Fibroblast of upper back skin (primary cell): ENCODE measurements at regions not wholly inside any gene's neighbourhood (a gene's known extent, or its start where the extent isn't known, plus 50 kb on each side); places are given as distances from the start of the nearest gene placed in this dataset.
"Not testable (repeated sequence)": the region's sequence is repeated elsewhere in the genome, so short reads cannot be mapped to it uniquely, and the experiment has no call there.

Experiments used
- DNase-seq: peaks from one replicate; pipeline ENCODE4 v3.0.0-alpha.2; 2013

DNA sequence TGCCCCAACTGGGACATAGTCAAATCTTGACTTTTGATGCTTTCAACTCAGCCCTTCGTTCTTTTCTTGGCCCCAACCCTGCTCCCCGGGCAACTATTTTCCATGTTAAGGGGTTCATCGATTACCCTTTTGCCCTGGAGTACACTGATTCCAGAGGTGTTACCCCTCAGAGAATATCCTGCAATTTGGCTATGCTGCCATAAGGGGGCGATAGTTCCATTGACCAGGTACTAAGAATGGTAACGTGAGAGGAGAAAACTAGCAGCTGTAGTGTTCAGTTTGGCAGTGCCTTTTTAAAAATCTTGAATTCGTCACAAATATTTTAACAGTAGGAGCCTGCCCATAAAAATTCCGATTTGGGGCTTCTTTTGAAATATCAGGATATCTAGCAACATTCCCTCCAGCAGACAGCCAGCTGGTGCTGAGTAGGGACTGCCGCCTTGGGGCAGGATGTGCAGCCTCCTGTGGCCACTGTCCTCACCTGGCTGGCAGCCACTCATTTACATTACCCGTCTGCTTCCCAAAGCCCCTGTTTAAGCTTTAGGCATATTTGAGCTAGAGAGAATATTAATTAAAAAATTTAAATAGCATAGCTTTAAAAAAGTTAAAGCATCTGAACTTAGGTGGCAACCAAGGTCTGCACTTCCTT, 146.3 kb upstream of the SKOR2 start:
- DNase-seq, result no peak

DNA sequence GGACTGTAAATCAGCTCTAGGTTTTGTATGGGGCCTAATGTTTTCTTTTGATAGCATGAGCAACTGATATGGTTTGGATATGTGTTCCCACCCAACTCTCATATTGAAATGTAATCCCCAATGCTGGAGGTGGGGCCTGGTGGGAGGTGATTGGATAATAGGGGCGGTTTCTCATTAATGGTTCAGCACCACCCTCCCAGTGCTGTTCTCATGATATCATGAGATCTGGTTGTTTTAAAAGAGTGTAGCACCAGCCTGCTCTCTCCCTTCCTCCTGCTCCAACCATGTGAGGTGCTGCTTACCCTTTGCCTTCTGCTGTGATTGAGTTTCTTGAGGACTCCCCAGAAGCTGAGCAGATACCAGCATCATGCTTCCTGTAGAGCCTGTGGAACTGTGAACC, 140.2 kb upstream of the SKOR2 start:
- DNase-seq, result no peak

DNA sequence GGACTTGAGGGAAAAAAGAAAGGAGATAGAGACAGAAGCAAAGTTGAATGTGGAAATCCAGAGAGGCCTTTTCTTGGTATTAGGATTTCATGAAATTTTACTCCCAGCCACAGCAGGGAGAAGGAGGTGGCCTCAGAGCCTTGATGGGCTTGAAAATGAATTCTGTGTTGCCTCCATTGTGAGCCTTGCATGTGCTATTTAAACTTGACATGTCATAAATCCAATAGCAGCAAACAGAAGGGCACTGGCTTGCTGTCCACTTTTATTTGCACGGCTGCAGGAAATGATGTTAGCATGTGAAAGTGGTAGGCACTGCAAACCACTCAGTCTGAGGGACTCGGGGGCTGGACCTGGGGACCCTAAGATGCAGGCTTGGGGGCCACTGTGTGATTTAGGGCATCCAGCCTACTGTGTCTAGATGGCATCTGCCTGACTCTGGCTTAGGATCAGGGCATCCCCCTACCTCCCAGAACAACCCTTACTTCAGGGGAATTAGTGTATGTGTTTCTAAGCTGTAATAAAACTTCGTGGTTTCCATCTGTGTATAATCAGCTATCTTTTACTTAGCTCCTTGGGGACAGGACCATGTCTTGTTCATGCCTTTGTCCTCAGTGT, 139.1 kb upstream of the SKOR2 start:
- no peak for DNase-seq

DNA sequence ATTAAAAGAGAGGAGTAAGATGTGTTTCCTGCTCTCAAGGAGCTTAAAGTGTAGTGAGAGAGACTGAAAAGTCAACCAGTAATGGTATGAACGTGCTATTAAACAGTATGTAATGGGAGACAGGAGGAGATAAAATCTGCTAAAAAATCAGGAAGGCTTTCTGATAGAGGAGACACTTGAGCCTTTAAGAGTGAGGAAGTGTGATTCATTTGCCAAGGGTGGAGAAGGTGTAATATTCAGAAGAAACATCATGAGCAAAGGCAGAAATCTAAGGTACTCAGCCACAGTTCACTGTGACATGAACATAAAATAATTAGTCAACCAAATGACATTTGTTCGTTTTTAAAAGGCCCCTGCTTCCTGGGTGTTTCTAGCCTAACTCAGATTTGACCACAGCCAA, 137.8 kb upstream of the SKOR2 start:
- DNase-seq, result no peak

DNA sequence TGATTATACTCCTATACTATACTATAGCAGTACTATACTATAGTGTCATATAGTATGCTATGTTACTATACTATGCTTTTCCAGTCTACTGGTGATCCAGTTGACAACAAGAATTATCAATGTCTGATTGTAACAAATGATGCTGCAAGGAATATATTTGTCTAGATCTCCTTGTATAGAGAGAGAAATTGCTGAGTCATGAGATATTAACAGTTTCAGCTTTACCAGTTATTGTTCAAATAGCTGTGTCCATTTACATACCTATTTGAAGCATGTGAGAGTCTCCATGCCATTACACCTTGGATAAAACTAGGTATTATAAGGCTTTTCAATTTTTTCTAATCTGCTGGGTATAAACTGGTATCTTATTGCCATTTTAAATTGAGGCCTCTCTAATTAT, 136.4 kb upstream of the SKOR2 start:
- no peak for DNase-seq

DNA sequence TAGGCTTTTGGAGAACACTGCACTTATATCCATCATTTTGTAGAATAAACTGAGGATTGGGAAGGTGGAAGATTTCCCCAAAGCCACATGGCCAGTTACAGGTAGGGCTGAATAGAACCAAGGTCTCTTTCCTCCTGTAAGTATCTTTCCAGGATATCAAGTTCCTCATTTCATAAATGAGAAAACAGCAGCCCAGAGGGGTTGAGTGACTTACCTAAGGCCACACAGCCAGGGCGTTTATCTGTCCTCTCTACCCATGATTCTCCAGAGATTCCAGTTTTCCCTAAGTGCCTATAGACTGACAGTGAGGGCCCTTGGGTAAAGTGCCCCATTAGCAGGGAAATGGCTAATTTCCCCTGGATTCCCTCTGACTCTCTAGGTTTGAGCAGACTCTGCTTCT, 132.3 kb upstream of the SKOR2 start:
- DNase-seq, result no peak

DNA sequence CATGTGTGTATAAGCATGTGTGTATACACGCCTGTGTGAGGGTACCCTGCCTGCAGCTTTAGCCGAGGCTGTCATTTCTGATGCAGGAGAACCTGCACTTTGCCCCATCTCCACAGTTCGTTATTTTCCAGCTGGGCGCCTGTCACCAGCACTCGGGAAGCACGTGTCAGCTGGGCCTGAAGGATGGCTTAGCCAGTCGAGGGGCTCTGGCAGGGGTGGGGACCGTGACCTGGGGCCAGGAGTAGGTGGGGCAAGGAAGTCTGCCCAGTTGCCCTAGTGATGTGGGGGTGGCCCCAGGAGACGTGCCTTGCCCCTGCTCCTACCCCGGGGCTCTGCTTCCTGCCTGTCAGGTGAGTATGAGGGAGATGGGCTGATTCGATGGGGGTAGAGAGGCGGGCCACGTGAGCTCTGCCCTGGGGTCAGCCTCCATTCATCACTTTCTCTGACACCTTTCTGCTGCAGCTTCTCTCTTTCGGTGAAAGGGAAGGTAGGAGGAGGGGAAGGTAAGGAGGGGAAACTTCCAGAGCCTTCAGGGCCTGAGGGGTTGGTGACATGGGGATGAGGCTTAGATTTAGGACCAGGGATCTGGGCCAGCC, 130.6 kb upstream of the SKOR2 start:
- DNase-seq, result no peak

DNA sequence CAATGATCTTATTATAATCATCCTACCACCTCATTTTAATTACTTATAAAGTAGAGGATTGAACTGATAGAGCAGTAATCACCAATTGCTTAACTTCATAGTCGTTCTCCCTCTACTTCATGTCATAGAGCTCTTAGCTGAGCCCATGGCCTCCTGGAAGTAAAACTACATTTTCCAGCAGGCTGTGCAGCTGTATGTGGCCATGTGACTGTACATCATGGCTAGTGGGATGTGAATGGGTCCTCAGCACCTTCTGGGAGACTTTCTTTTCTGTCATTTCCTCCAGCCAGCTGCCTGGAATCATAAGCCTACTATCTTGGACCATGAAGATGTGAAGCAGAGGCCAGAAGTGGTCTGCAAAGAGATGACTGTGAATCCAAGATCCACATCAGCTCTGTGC, 128.7 kb upstream of the SKOR2 start:
- no peak for DNase-seq

DNA sequence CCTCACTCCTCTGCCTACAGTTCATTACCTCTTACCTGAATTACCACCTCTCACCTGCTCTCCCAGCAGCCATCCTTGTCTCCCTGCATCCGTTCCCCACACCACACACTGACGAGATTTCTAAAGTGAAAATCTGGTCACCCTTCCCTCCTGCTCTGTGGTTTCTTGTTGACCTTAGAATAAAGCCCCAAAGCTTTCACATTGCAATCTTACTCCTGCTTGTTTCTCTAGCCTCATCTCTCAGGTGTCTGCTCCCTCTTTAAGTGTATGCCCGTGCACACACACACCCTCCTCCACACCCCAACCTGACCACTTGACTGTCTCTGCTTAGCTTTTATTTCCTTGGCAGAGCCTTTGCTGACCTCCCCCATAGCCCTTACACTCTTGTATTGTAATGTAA, 122.0 kb upstream of the SKOR2 start:
- DNase-seq, result no peak

DNA sequence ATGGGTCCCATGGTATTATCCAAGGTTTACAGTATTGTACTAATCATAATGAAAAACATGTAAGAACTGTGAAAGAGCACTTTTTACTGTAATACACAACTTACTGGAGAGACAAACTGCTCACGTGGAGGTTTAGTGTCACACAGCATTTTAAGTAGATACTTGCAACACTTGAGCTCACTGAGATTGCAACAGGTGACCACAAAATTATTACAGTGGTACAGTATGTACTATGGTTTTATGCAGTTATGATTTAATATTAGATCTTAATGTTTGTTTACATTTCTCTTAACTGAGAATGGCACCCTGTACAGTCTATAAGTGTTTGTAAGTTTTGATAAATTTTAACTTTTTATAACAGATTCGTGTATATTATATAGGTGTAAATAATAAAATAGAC, 118.6 kb upstream of the SKOR2 start:
- DNase-seq, result no peak

DNA sequence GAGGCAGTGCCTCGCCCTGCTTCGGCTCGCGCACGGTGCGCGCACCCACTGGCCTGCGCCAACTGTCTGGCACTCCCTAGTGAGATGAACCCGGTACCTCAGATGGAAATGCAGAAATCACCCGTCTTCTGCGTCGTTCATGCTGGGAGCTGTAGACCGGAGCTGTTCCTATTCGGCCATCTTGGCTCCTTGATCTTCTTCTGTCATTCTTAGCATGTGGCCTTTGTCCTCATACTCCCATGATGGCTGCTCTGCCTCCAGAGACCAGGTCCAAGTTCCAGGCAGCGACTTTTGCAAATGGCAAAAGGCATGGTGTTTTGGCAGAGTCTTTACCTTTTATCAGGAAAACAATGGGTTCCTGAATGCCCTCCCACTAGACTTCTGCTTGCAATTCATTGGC, 102.6 kb upstream of the SKOR2 start:
- DNase-seq, result not testable (repeated sequence)

DNA sequence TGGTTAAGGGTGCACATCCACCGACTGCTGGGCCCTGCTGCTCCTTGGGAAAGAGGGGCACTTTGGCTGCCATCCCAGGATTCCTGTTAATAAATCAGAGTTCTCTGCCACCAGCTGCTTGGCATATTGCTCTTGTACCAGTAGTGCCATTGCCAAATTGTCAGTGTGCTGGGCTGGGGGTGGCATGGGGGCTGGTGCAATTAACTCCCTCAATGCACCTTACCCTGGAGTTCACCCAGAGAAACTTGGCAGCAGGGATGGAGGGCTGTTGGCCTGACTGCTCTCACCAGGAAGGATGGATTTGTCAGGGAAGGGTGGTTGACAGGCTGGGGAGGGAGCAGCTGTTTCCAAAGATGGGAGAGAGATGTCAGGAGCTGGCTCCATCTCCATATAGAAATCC, 94.6 kb upstream of the SKOR2 start:
- no peak for DNase-seq

DNA sequence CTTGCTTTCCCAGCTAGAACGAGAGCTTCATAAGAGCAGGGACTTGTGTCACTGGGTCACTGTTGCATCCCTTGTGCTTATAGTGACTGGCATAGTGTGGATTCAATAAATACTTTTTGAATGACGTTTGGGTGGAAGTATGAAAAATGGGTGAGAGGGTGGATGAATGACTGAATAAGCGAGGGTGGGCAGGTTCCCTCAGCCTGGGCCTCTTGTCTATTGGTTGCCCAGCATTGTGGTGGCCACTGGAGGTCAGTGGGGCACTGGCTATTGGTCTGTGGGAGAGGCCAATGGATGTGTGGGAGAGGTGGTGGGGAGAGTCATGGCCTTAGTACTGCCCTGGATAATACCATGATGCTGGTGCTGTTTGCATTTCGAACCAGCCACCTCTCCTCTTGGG, 93.8 kb upstream of the SKOR2 start:
- no peak for DNase-seq

DNA sequence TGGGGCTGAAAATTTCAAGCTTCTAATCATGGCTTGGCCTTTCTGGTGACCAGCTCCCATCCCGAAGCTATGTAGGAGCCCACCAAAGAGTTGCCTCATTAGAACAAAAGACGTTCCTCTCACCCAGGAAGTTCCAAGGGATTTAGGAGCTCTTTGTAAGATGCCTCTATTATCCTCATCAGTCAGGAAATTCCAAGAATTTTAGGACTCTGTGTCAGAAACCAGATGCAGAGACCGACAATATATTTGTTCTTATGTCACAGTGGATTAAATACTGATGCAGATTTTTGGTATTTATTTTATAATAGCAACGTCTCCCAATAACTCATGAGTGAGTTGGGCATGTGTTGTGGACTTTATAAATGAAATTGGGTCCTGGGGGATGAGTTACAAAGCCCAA, 91.8 kb upstream of the SKOR2 start:
- peak; percentile 85 for DNase-seq

DNA sequence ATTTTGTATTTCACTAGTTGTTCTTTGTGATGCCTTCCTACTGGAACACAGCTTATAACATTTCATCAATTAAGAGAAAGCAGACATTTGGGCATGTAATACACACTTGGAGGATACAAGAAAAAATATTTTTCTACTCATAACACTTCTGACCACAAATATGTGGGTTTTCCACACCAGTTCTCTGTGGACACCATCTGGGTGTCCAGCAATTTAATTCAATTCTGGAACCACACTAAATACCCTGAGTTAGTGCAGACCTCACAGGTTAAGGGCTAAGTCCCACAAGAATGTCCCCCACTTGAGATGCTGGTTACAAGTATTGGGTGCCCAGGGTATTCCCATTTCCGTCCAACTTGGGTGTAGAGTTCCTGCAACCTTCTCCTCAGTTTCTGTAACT, 91.1 kb upstream of the SKOR2 start:
- peak; percentile 52 for DNase-seq

DNA sequence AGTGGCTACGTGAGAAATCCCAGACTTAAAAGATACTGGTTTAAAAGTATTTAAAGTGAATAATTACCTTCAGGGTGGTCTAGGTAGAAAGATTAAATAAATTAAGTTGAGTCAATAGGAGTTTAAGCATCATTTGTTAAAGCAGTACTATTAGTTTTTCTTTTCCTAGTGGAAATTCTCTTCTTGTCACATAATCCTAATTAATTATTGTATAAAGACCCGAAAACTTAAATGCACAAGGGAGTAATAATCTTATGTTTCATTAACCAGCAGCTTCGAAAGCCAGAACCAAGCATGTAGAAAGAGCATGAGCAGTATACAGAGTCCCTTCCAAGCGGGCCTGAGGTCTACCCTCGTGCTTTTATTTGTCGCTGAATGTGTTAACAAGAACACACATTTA, 90.2 kb upstream of the SKOR2 start:
- no peak for DNase-seq

DNA sequence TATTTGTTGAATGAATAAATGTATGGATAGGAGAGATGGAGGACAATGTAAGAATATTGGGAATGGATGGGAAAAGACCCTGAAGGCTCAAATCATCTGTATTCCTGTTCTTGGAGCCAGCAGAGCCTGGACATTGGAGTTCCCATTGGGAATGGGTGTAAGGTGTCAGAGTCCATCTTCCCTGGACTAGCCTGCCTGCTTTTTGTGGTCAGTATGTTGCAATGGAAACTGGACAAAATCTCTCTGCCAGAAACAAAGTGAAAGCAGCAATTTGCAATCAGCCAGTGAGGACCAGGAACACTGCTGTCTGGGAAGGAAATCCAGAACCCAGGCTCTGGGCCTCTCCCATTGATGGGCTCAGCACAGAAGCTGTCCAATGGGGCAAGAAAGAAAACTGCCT, 83.5 kb upstream of the SKOR2 start:
- DNase-seq, result no peak

DNA sequence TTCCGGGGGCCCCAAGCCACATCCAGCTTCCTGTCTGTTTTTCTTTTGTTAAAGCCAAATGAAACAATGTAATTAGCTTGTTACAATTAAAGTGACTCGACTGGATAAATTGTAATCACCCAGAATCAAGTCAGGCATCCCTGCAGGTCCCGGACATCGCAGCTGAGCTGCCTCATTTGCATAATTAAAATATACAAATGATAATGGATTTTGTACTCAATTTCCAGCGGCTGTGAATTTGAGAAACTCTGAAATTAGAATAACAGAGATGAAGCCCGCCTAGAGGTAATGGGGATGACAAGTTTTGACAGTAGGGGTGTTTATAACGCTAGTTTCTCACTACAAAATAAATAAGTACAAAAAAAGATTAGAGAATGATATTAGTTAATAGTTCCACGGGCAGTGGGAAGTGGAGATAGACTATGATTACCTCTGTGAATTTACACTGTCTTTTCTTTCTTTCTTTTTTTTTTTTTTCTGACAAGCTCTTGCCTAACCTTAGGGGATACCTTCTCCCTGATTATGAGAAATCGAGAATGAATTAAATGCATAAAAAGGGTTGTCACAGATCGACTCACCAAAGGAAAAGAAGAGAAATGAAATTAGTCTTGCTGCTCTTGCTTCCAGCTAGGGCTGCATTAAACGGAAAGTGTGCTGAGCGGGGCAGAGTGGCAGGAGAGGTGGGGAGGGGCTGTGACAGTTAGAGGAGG, 82.6 kb upstream of the SKOR2 start:
- DNase-seq, result no peak

DNA sequence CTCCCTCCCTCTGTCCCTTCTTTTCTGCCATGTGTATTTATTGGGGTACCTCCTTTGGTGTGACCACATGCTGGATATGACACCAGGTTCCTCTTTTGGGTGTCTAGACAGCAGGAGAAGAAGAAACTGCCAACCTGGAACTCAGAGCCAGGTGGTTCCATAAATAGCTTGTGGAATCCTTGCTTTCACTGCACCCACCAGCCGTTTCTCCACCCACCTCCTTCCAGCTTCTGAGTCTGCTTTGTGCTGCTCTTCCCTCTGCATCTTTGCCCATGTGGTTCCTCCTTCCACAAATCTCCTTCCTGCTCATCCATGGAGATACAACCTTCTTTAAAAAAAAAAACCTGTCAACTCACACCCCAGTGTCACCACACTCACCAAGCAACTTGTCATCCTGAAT, 80.2 kb upstream of the SKOR2 start:
- DNase-seq, result no peak

DNA sequence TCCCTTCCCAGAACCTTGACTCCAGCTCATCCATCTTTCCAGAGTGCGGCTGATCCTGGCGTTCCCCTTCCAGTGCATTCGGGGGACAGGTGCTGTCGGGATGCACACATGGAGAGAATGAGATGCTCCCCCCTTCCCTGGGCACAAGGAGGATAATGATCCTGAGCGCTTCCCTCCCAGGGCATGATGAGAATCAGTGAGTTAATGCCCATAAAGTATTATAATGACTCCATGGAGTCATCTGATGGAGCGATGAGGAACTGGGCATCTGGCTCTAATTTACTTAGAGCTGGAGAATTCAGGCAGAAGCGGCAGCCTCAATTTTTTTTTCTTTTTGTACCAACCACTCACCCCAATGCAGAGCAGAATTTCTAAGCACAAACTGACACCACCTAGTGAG, 79.6 kb upstream of the SKOR2 start:
- DNase-seq, result peak; percentile 28

DNA sequence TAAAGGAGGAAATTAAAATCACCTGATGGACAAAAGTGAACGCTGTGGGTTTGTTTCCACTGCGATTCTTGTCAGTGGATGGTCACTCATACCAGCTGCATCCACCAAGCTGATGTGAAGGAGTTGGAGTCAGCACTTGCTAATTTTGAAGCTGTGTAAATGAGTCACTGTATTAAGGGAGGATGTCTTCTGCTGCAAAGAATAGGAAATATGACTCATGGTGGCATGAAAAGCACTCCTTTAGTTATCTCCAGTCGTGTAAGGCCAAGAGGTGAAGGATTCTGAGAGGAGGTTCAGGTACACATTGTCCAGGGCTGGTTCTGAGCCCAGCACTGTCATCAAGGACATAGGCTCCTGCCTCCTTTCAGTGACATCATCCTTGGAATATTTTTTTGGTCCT, 71.7 kb upstream of the SKOR2 start:
- peak; percentile 68 for DNase-seq

DNA sequence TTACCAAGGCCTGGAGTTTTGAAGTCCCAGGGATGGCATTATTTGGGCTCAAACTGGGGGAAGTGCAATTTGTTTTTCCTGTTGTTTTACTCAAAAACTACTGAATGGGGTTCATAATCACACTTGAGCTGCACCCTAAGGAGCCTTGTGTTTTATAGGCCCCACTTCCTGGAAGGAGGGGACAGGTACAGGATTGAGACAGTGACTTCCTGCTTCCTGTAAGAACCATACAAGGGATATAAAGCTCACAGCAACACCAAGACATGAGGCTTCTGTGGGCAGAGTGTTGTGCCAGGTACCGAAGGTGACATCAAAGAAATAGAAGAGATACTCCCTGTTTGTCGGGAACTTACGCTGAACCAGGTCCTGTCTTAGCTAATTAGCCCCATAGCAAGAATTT, 70.4 kb upstream of the SKOR2 start:
- DNase-seq, result no peak

DNA sequence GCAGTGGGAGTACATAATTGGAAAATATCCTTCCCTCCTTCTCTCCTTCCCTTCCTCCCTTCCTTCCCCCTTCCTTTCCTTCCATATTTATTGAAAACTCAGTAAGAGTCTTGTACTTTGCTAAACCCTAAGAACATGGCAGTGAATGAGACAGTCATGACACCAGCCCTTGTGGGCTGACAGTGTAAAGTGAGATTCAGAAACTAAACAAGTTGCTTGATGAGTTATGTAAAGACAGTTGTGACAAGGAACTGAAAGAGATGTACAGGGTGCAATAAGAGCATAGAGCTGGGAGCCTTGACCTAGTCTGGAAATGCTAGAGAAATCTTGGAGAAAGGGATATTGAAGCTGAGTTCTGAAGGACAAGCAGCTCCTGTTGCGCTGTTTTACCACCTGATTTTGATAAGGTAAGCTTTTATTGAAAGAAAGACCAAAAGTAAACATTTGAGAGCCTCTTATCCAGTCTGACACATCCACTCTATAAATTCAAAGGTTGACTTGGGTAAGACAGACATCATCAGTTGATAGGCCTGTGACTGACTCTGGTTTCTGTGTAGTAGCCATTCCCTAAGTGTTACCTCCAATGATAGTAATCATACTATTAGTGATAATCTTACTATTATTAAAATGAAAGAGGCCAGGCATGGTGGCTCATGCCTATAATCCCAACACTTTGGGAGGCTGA, 66.5 kb upstream of the SKOR2 start:
- DNase-seq, result no peak

DNA sequence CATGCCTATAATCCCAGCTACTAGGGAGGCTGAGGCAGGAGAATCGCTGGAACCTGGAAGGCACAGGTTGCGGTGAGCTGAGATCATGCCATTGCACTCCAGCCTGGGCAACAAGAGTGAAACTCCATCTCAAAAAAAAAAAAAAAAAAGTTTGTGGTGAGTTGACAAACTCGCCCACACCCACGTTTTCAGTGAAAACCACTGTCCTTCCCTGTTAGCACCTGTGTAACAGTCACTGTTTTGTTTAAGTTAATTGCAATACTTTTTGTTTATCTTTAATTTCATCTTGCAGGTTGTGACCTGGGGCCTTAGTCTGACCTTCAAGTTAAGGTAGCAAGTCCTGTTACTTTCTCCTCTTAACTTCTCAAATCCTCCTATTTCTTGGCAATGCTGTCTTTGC, 65.5 kb upstream of the SKOR2 start:
- DNase-seq, result no peak
